H1 (cell line): ENCODE measurements at regions not wholly inside any gene's neighbourhood (a gene's known extent, or its start where the extent isn't known, plus 50 kb on each side); places are given as distances from the start of the nearest gene placed in this dataset.

Experiments used
- CTCF ChIA-PET: fragments of 300-600 bp; sonication (Branson Sonifier 250); formaldehyde crosslinking; loops from one replicate; lab custom pipeline; 2021; ENCODE audit not compliant: partially characterized antibody; lab: Charles Lee
- POLR2A ChIA-PET: fragments of 300-600 bp; sonication (Branson Sonifier 250); formaldehyde crosslinking; loops from one replicate; lab custom pipeline; 2021; ENCODE audit warnings: inconsistent platforms; ENCODE audit not compliant: partially characterized antibody; lab: Charles Lee
- DNase-seq, 2 experiments: peaks; one replicate each; pipeline versions ENCODE4 v3.0.0 to v3.0.0-alpha.2; 2010 to 2022; ENCODE audit warnings: low spot score in 2 of 2, low read depth in 1 of 2, mixed read lengths in 1 of 2
- FAIRE-seq: peaks from 2 replicates; lab custom pipeline; 2011; peaks lifted over from hg19 to GRCh38; lab: Jason Lieb, UNC
- H2AFZ ChIP-seq: 2 replicates; pipeline ENCODE4 v1.8.1; 2012; ENCODE audit warnings: low read length, inconsistent platforms
- H2AK5ac ChIP-seq: 2 replicates; pipeline ENCODE4 v1.6.1; 2013; ENCODE audit warnings: low read depth, low read length
- H2BK120ac ChIP-seq: replicated peaks from 2 replicates; pipeline ENCODE3; 2013; ENCODE audit warnings: low read depth, low read length, inconsistent platforms
- H2BK12ac ChIP-seq: 2 replicates; pipeline ENCODE4 v1.6.1; 2013; ENCODE audit warnings: low read depth, low read length
- H2BK15ac ChIP-seq: 2 replicates; pipeline ENCODE4 v1.6.1; 2013; ENCODE audit warnings: low read length
- H2BK20ac ChIP-seq: 2 replicates; pipeline ENCODE4 v1.6.1; 2013; ENCODE audit warnings: low read length
- H2BK5ac ChIP-seq: 2 replicates; pipeline ENCODE4 v1.6.1; 2013; ENCODE audit warnings: low read depth, low read length
- H3K14ac ChIP-seq: 2 replicates; pipeline ENCODE4 v1.6.1; 2013; ENCODE audit warnings: inconsistent platforms; ENCODE audit not compliant: insufficient read length
- H3K18ac ChIP-seq: 2 replicates; pipeline ENCODE4 v1.6.1; 2013; ENCODE audit warnings: low read length; ENCODE audit errors: extremely low read depth
- H3K23ac ChIP-seq: 2 replicates; pipeline ENCODE4 v1.6.1; 2013; ENCODE audit warnings: inconsistent platforms; ENCODE audit not compliant: insufficient read length
- H3K23me2 ChIP-seq: 2 replicates; pipeline ENCODE4 v1.6.1; 2013; ENCODE audit warnings: low read depth, low read length
- H3K27ac ChIP-seq: 2 replicates; pipeline ENCODE4 v1.6.1; 2011; ENCODE audit warnings: low read depth, low read length, inconsistent platforms
- H3K27me3 ChIP-seq, 4 experiments: replicated peaks in 1 of 4; 1 replicate in 1 of 4; 2 replicates in 3 of 4; pipeline versions ENCODE4 v1.6.1 to v1.8.1; 2011 to 2013; ENCODE audit warnings: low read length in 3 of 4, mild to moderate bottlenecking in 3 of 4, inconsistent platforms in 2 of 4, mixed read lengths in 2 of 4, moderate library complexity in 1 of 4; ENCODE audit not compliant: control insufficient read depth in 3 of 4, insufficient read depth in 3 of 4; ENCODE audit errors: extremely low read depth in 1 of 4
- H3K36me3 ChIP-seq, 4 experiments: 2 replicates each; pipeline versions ENCODE4 v1.6.1 to v1.8.1; 2011 to 2013; ENCODE audit warnings: mild to moderate bottlenecking in 4 of 4, low read length in 3 of 4, moderate library complexity in 2 of 4, control low read depth in 1 of 4, inconsistent platforms in 1 of 4; ENCODE audit not compliant: insufficient read depth in 4 of 4, control insufficient read depth in 2 of 4
- H3K4ac ChIP-seq: replicated peaks from 2 replicates; pipeline ENCODE3; 2013; ENCODE audit warnings: low read length, low read depth, mixed read lengths, inconsistent platforms; ENCODE audit not compliant: insufficient read length
- H3K4me1 ChIP-seq, 4 experiments: replicated peaks in 1 of 4; 1 replicate in 1 of 4; 2 replicates in 3 of 4; pipeline versions ENCODE4 v1.6.1 to v1.8.1; 2011 to 2013; ENCODE audit warnings: low read length in 3 of 4, inconsistent platforms in 2 of 4, mixed read lengths in 1 of 4; ENCODE audit not compliant: insufficient read depth in 4 of 4, control insufficient read depth in 3 of 4
- H3K4me2 ChIP-seq, 2 experiments: 2 replicates each; pipeline versions ENCODE4 v1.6.1 to v1.8.1; 2011 to 2013; ENCODE audit warnings: low read depth in 2 of 2, low read length in 2 of 2, control low read depth in 1 of 2, inconsistent platforms in 1 of 2, mild to moderate bottlenecking in 1 of 2; ENCODE audit not compliant: insufficient read depth in 1 of 2
- H3K4me3 ChIP-seq, 4 experiments: fragments of 200-600, 300-600 bp in 1 of 4; sonication (generic), shearing (Covaris generic), sonication (Bioruptor Twin) in 1 of 4; 2 replicates each; pipeline versions ENCODE4 v1.5.1 to v1.8.1; 2011 to 2016; ENCODE audit warnings: low read length in 4 of 4, low read depth in 3 of 4, control low read depth in 2 of 4, inconsistent platforms in 2 of 4, mild to moderate bottlenecking in 2 of 4, mixed read lengths in 1 of 4, moderate library complexity in 1 of 4; ENCODE audit not compliant: insufficient read depth in 2 of 4; ENCODE audit errors: extremely low read depth in 1 of 4
- H3K56ac ChIP-seq: replicated peaks from 2 replicates; pipeline ENCODE3; 2013; ENCODE audit warnings: low read depth, mild to moderate bottlenecking, mixed read lengths, low read length, inconsistent platforms; ENCODE audit not compliant: insufficient read length
- H3K79me1 ChIP-seq: 2 replicates; pipeline ENCODE4 v1.6.1; 2013; ENCODE audit warnings: low read depth, low read length, control low read depth
- H3K79me2 ChIP-seq, 2 experiments: 2 replicates each; pipeline versions ENCODE4 v1.6.1 to v1.8.1; 2012 to 2013; ENCODE audit warnings: low read length in 2 of 2, mild to moderate bottlenecking in 2 of 2, inconsistent platforms in 1 of 2; ENCODE audit not compliant: insufficient read depth in 2 of 2, control insufficient read depth in 1 of 2
- H3K9ac ChIP-seq, 4 experiments: replicated peaks in 1 of 4; 1 replicate in 1 of 4; 2 replicates in 3 of 4; pipeline versions ENCODE4 v1.6.1 to v1.8.1; 2011 to 2013; ENCODE audit warnings: low read depth in 3 of 4, low read length in 3 of 4, control low read depth in 2 of 4, mild to moderate bottlenecking in 2 of 4, moderate library complexity in 2 of 4, inconsistent platforms in 1 of 4; ENCODE audit errors: extremely low read depth in 1 of 4
- H3K9me3 ChIP-seq, 2 experiments: 2 replicates each; pipeline versions ENCODE4 v1.6.1 to v1.8.1; 2012 to 2013; ENCODE audit warnings: mild to moderate bottlenecking in 2 of 2, moderate library complexity in 2 of 2, control low read depth in 1 of 2, inconsistent platforms in 1 of 2, low read depth in 1 of 2, low read length in 1 of 2, mixed read lengths in 1 of 2; ENCODE audit not compliant: insufficient read depth in 2 of 2
- H4K20me1 ChIP-seq, 2 experiments: replicated peaks in 1 of 2; 2 replicates each; pipeline versions ENCODE3 to v1.8.1; 2011 to 2013; ENCODE audit warnings: inconsistent platforms in 2 of 2, low read length in 2 of 2, mild to moderate bottlenecking in 1 of 2; ENCODE audit not compliant: insufficient read depth in 2 of 2, control insufficient read depth in 1 of 2
- H4K5ac ChIP-seq: 2 replicates; pipeline ENCODE4 v1.6.1; 2013; ENCODE audit warnings: low read length, low read depth, mixed read lengths, inconsistent platforms; ENCODE audit not compliant: insufficient read length
- H4K8ac ChIP-seq: 2 replicates; pipeline ENCODE4 v1.8.0; 2013; ENCODE audit warnings: mild to moderate bottlenecking, moderate library complexity, low read length, inconsistent platforms; ENCODE audit not compliant: insufficient read depth; ENCODE audit errors: extremely low read depth
- H4K91ac ChIP-seq: replicated peaks from 2 replicates; pipeline ENCODE3; 2013; ENCODE audit warnings: low read length, mixed read lengths, inconsistent platforms; ENCODE audit not compliant: insufficient read length
- HDAC6 ChIP-seq: IDR thresholded peaks from one replicate; pipeline ENCODE4 v1.7.1; 2012; ENCODE audit warnings: low read depth, mild to moderate bottlenecking, inconsistent platforms, low read length, moderate library complexity
- JUN ChIP-seq: IDR thresholded peaks from 2 replicates; pipeline ENCODE4 v1.6.1; 2011; ENCODE audit warnings: low read depth, mild to moderate bottlenecking, improper control_type of control experiment, low read length
- MAFK ChIP-seq: IDR thresholded peaks from 2 replicates; pipeline ENCODE4 v1.6.1; 2012; ENCODE audit warnings: low read depth, mild to moderate bottlenecking, improper control_type of control experiment, low read length
- NANOG ChIP-seq: IDR thresholded peaks from 2 replicates; pipeline ENCODE4 v1.6.1; 2011; ENCODE audit warnings: low read length, low read depth, mild to moderate bottlenecking, inconsistent platforms; ENCODE audit not compliant: insufficient read depth, poor library complexity, severe bottlenecking
- POLR2AphosphoS5 ChIP-seq: IDR thresholded peaks from 2 replicates; pipeline ENCODE4 v1.6.1; 2011; ENCODE audit warnings: low read depth, low read length
- RNF2 ChIP-seq: fragments of 200-900, 300-1000 bp; sonication (generic); IDR thresholded peaks from 2 replicates; pipeline ENCODE4 v1.7.1; 2016; ENCODE audit warnings: borderline replicate concordance, low read depth, mild to moderate bottlenecking, antibody characterized with exemption, low read length; ENCODE audit not compliant: poor library complexity, severe bottlenecking; ENCODE audit errors: missing control alignments
- RXRA ChIP-seq: IDR thresholded peaks from 2 replicates; pipeline ENCODE4 v1.6.1; 2011; ENCODE audit warnings: low read depth, mild to moderate bottlenecking, low read length, moderate library complexity; ENCODE audit not compliant: insufficient read depth
- SIRT6 ChIP-seq: IDR thresholded peaks from one replicate; pipeline ENCODE4 v1.7.1; 2012; ENCODE audit warnings: low read length, inconsistent platforms
- SIX5 ChIP-seq: IDR thresholded peaks from 2 replicates; pipeline ENCODE4 v1.6.1; 2011; ENCODE audit warnings: mild to moderate bottlenecking, low read depth, low read length
- TAF1 ChIP-seq: IDR thresholded peaks from 2 replicates; pipeline ENCODE4 v1.6.1; 2011; ENCODE audit warnings: mild to moderate bottlenecking, low read depth, low read length
- WGBS, 2 experiments: shearing (Covaris generic) in 1 of 2; methylation state at CpG; one replicate each; pipeline versions ENCODE4 v1.1.6 to v1.1.7; 2013 to 2015; ENCODE audit warnings: low lambda C conversion rate in 2 of 2, mixed read lengths in 2 of 2, inconsistent platforms in 1 of 2, low coverage in 1 of 2, missing lambda C conversion rate in 1 of 2; ENCODE audit not compliant: insufficient replicate concordance in 2 of 2, insufficient coverage in 1 of 2, insufficient read length in 1 of 2; ENCODE audit errors: extremely low coverage in 1 of 2, missing lambda C conversion rate in 1 of 2; 5-methylcytosine and 5-hydroxymethylcytosine counted together
- TF ChIP-seq, protein P1 (sequence below): IDR thresholded peaks from 2 replicates; pipeline ENCODE4 v1.6.1; 2012; ENCODE audit warnings: low read length, inconsistent platforms

DNA sequence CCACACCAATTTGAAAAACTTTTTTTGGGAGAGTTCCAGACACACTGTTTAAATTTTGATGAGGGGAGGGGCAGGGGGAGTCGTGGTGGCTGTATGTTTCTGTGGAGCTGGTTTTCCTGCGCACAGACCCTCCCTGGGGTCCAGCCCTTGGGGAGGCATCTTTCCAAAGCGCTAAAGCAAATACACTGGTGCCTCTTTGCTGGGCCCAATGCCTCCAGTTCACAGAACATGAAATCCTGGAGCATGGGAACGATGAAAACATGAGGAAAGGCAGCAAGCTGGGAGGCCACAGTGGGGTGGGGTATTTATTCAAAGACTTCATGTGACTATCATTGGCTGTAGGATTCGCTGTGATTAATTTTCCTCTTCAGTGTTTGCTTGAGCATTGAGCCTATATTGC, 135.3 kb downstream of the CCDC34 start:
- H3K18ac ChIP-seq: no peak overlapping the region
- H3K56ac ChIP-seq: no peak overlapping the region
- no peaks in the 10 kb centered on the region for H3K79me1 ChIP-seq
- no peak overlapping the region for H4K91ac ChIP-seq
- H2AFZ ChIP-seq: peak overlapping the region; percentile 52; the same call in 1 of the 2 replicates
- H3K4me2 ChIP-seq: no peak overlapping the region
- DNase-seq (no peak), FAIRE-seq (no peak)
- POLR2A ChIA-PET: interaction anchor here (1.1 to 1.6 kb wide), 2 partner anchors 8 to 14 kb away, joined by 3 to 6 read pairs; no protein-coding TSS in a partner anchor
- no peak overlapping the region for H3K14ac ChIP-seq
- H2BK15ac ChIP-seq: no peak overlapping the region
- no peak overlapping the region for H2BK120ac ChIP-seq
- H3K9ac ChIP-seq: no peak overlapping the region
- no peak overlapping the region for H2BK20ac ChIP-seq
- H2BK12ac ChIP-seq: no peak overlapping the region
- no peaks in the 10 kb centered on the region for H3K79me2 ChIP-seq
- H4K8ac ChIP-seq: no peak overlapping the region
- H3K4ac ChIP-seq: no peak overlapping the region
- H3K9me3 ChIP-seq: no peaks in the 10 kb centered on the region
- 67% methylated on average over 5 of the region's 5 CpGs; no CpG with 5 or more reads in 1 of the 2 experiments for WGBS, 2 experiments
- no peak overlapping the region for H3K27ac ChIP-seq
- no peak overlapping the region for H4K5ac ChIP-seq
- CTCF ChIA-PET: interaction anchor here (1.2 to 1.6 kb wide), 2 partner anchors 17 to 69 kb away, joined by 3 to 4 read pairs; no protein-coding TSS in a partner anchor
- no peak overlapping the region for H2BK5ac ChIP-seq
- no peaks in the 10 kb centered on the region for H3K23me2 ChIP-seq
- H2AK5ac ChIP-seq: no peak overlapping the region
- peaks cover 0 to 6% (median 3%) of the 10 kb centered on the region in 4 experiments; a peak in 4 of 7 replicates for H3K4me1 ChIP-seq
- no peaks in the 10 kb centered on the region for H3K36me3 ChIP-seq
- H3K4me3 ChIP-seq: no peak overlapping the region
- no peaks in the 10 kb centered on the region for H3K27me3 ChIP-seq
- no peaks in the 10 kb centered on the region for H4K20me1 ChIP-seq
- H3K23ac ChIP-seq: no peak overlapping the region
- TF ChIP-seq, protein P1, sequence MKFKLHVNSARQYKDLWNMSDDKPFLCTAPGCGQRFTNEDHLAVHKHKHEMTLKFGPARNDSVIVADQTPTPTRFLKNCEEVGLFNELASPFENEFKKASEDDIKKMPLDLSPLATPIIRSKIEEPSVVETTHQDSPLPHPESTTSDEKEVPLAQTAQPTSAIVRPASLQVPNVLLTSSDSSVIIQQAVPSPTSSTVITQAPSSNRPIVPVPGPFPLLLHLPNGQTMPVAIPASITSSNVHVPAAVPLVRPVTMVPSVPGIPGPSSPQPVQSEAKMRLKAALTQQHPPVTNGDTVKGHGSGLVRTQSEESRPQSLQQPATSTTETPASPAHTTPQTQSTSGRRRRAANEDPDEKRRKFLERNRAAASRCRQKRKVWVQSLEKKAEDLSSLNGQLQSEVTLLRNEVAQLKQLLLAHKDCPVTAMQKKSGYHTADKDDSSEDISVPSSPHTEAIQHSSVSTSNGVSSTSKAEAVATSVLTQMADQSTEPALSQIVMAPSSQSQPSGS: no peak
- TF ChIP-seq SIX5: no peak
- TF ChIP-seq NANOG: no peak
- no peak for TF ChIP-seq TAF1
- no peak for TF ChIP-seq RXRA
- TF ChIP-seq SIRT6: no peak
- no peak for TF ChIP-seq RNF2
- no peak for TF ChIP-seq MAFK
- TF ChIP-seq JUN: no peak
- TF ChIP-seq HDAC6: no peak
- TF ChIP-seq POLR2AphosphoS5: no peak
